ENCODE measurements at regions not wholly inside any gene's neighbourhood (a gene's known extent, or its start where the extent isn't known, plus 50 kb on each side); places are given as distances from the start of the nearest gene placed in this dataset.

DNA sequence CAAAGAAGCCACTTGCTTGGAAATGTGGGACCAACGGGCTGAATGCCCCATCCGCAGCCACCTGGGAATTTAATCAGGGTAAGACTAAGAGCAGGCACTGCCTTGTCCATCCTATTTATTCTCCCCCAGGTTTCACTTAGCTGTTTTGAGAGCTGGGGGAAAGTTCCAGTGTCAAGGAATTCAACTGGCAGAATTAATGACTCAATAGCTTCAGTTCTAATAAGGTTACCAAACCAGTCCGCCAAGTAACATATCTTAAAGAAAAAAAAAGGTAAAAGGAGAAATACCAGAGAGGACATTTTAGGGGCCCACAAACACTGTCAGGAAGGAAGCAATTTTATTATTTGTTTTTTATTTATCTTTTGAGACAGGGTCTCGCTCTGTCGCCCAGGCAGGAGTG lies 157.6 kb upstream of the SOD1 start (continued):
- TF ChIP-seq, protein P1, sequence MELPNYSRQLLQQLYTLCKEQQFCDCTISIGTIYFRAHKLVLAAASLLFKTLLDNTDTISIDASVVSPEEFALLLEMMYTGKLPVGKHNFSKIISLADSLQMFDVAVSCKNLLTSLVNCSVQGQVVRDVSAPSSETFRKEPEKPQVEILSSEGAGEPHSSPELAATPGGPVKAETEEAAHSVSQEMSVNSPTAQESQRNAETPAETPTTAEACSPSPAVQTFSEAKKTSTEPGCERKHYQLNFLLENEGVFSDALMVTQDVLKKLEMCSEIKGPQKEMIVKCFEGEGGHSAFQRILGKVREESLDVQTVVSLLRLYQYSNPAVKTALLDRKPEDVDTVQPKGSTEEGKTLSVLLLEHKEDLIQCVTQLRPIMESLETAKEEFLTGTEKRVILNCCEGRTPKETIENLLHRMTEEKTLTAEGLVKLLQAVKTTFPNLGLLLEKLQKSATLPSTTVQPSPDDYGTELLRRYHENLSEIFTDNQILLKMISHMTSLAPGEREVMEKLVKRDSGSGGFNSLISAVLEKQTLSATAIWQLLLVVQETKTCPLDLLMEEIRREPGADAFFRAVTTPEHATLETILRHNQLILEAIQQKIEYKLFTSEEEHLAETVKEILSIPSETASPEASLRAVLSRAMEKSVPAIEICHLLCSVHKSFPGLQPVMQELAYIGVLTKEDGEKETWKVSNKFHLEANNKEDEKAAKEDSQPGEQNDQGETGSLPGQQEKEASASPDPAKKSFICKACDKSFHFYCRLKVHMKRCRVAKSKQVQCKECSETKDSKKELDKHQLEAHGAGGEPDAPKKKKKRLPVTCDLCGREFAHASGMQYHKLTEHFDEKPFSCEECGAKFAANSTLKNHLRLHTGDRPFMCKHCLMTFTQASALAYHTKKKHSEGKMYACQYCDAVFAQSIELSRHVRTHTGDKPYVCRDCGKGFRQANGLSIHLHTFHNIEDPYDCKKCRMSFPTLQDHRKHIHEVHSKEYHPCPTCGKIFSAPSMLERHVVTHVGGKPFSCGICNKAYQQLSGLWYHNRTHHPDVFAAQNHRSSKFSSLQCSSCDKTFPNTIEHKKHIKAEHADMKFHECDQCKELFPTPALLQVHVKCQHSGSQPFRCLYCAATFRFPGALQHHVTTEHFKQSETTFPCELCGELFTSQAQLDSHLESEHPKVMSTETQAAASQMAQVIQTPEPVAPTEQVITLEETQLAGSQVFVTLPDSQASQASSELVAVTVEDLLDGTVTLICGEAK (IDR thresholded peaks at IDR 0.05; ENCODE audit: borderline replicate concordance): no peak
- TF ChIP-seq ZBED1 (IDR thresholded peaks at IDR 0.05; ENCODE audit: borderline replicate concordance) (no peak), NRF1 (conservative IDR thresholded peaks at IDR 0.05; ENCODE audit: low read depth, low read length) (no peak), SUPT20H (IDR thresholded peaks at IDR 0.05; ENCODE audit: borderline replicate concordance, control insufficient read depth, low read depth, low read length) (no peak), MXI1 (IDR thresholded peaks at IDR 0.05; ENCODE audit: low read depth, low read length) (no peak), HDAC2 (IDR thresholded peaks at IDR 0.05) (no peak), STAT1 (conservative IDR thresholded peaks at IDR 0.05) (no peak), POLR2AphosphoS5 (IDR thresholded peaks at IDR 0.05; ENCODE audit: low read length) (no peak)
- TF ChIP-seq, protein P2, sequence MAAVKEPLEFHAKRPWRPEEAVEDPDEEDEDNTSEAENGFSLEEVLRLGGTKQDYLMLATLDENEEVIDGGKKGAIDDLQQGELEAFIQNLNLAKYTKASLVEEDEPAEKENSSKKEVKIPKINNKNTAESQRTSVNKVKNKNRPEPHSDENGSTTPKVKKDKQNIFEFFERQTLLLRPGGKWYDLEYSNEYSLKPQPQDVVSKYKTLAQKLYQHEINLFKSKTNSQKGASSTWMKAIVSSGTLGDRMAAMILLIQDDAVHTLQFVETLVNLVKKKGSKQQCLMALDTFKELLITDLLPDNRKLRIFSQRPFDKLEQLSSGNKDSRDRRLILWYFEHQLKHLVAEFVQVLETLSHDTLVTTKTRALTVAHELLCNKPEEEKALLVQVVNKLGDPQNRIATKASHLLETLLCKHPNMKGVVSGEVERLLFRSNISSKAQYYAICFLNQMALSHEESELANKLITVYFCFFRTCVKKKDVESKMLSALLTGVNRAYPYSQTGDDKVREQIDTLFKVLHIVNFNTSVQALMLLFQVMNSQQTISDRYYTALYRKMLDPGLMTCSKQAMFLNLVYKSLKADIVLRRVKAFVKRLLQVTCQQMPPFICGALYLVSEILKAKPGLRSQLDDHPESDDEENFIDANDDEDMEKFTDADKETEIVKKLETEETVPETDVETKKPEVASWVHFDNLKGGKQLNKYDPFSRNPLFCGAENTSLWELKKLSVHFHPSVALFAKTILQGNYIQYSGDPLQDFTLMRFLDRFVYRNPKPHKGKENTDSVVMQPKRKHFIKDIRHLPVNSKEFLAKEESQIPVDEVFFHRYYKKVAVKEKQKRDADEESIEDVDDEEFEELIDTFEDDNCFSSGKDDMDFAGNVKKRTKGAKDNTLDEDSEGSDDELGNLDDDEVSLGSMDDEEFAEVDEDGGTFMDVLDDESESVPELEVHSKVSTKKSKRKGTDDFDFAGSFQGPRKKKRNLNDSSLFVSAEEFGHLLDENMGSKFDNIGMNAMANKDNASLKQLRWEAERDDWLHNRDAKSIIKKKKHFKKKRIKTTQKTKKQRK (IDR thresholded peaks at IDR 0.05; ENCODE audit: low read depth, low read length): no peak
- TF ChIP-seq, protein P3, sequence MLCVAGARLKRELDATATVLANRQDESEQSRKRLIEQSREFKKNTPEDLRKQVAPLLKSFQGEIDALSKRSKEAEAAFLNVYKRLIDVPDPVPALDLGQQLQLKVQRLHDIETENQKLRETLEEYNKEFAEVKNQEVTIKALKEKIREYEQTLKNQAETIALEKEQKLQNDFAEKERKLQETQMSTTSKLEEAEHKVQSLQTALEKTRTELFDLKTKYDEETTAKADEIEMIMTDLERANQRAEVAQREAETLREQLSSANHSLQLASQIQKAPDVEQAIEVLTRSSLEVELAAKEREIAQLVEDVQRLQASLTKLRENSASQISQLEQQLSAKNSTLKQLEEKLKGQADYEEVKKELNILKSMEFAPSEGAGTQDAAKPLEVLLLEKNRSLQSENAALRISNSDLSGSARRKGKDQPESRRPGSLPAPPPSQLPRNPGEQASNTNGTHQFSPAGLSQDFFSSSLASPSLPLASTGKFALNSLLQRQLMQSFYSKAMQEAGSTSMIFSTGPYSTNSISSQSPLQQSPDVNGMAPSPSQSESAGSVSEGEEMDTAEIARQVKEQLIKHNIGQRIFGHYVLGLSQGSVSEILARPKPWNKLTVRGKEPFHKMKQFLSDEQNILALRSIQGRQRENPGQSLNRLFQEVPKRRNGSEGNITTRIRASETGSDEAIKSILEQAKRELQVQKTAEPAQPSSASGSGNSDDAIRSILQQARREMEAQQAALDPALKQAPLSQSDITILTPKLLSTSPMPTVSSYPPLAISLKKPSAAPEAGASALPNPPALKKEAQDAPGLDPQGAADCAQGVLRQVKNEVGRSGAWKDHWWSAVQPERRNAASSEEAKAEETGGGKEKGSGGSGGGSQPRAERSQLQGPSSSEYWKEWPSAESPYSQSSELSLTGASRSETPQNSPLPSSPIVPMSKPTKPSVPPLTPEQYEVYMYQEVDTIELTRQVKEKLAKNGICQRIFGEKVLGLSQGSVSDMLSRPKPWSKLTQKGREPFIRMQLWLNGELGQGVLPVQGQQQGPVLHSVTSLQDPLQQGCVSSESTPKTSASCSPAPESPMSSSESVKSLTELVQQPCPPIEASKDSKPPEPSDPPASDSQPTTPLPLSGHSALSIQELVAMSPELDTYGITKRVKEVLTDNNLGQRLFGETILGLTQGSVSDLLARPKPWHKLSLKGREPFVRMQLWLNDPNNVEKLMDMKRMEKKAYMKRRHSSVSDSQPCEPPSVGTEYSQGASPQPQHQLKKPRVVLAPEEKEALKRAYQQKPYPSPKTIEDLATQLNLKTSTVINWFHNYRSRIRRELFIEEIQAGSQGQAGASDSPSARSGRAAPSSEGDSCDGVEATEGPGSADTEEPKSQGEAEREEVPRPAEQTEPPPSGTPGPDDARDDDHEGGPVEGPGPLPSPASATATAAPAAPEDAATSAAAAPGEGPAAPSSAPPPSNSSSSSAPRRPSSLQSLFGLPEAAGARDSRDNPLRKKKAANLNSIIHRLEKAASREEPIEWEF (IDR thresholded peaks at IDR 0.05; ENCODE audit: insufficient replicate concordance, low read depth, low read length): no peak
